Tibial nerve (tissue), 4 donors: ENCODE measurements at regions not wholly inside any gene's neighbourhood (a gene's known extent, or its start where the extent isn't known, plus 50 kb on each side); places are given as distances from the start of the nearest gene placed in this dataset.

Experiments
- CTCF ChIP-seq, 5 experiments: fragments of 200-600 bp in 3 of 5; fragments of 450-650 bp in 2 of 5; sonication (generic) in 3 of 5; IDR thresholded peaks; one replicate each; pipeline ENCODE4 v1.5.1; 2016 to 2019; ENCODE audit warnings: antibody characterized with exemption in 5 of 5, mild to moderate bottlenecking in 3 of 5, moderate library complexity in 2 of 5
- EP300 ChIP-seq, 2 donors: sonication (generic); formaldehyde crosslinking; IDR thresholded peaks; one replicate each; pipeline ENCODE4 v1.6.1; 2017; ENCODE audit warnings: antibody characterized with exemption in 2 of 2, mild to moderate bottlenecking in 1 of 2
- POLR2A ChIP-seq, 2 donors: fragments of 450-650 bp; IDR thresholded peaks; one replicate each; pipeline ENCODE4 v1.6.1; 2017; ENCODE audit warnings: antibody characterized with exemption in 2 of 2, mild to moderate bottlenecking in 2 of 2, moderate library complexity in 2 of 2

- no peak for TF ChIP-seq POLR2A (IDR thresholded peaks at IDR 0.05)
- no peak for TF ChIP-seq CTCF (IDR thresholded peaks at IDR 0.05)
- no peak for TF ChIP-seq EP300 (IDR thresholded peaks at IDR 0.05)
These were observed 67.5 kb upstream of the PRDX6 start for GRCh38 chr1:173409613-173410012.
